DMS 273 (cell line): ENCODE measurements at regions not wholly inside any gene's neighbourhood (a gene's known extent, or its start where the extent isn't known, plus 50 kb on each side); places are given as distances from the start of the nearest gene placed in this dataset.
A peak's percentile ranks its signal among the peaks of the same experiment; 100 is the strongest.

Source experiments
- DNase-seq: peaks from one replicate; lab custom pipeline; 2025; ENCODE audit not compliant: unreplicated experiment; lab: John Stamatoyannopoulos, UW

DNA sequence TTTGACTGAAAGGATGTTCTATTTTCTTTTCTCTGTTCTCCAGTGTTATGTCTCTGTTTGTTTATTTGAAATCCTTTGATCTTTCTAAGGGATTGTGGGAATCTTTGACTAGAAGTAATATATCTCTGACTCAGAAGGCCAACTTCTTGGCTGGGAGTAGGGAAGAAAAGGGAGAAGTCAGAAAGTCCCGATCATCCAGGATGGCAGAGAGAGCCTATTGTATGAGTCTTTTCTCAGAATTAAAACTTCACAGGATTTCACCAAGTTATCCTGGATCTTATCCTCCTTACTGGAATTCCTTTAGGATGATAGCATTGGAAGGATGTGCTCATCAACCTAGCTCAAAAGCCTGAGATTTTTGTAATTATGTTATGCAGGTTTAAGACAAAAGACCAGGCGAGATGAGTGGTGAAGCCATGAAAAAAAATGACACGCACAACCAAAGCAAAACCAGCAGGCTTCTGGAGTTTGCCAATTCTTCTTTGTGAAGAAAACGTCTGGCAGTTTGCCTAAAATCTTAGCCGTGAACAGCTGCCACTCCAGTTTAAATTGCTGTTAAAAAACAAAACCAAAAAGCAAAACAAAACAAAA is 383.6 kb upstream of the SMIM21 start:
- peak; percentile 70 for DNase-seq

DNA sequence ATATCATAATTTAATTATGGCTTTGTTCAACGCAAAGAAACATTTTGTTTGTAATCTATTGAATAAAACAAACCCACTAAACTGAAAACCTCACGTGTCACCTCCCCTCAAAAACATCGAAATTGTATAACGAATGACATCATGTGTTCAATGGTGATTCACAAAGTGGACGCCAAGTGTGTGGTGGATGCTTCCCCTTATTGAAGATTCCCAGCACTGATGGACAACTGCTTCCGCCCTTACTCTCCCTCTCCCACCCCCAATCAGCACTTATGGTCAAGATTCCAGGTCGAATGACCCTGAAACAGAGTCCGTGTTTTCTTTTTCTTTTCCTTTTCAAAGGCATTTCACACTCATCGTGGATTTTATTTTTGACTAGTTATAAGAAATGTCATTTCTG is 383.0 kb upstream of the SMIM21 start:
- DNase-seq = no peak

DNA sequence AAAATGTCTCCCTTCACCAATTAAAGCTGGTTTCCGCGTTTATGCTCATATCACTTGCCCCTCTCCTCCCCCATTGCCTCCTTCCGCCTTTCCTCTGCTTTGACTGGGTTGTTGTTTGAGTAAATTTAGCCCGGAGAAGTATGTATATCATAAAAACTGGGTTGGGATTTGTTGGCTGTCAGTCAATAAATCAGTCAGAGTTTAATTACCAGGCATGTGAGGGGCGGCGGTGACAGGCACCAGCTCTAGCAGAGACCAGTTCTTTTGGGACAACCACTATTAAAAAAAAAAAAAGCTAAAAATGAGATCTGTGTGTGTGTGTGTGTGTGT is 382.4 kb upstream of the SMIM21 start:
- DNase-seq = no peak

DNA sequence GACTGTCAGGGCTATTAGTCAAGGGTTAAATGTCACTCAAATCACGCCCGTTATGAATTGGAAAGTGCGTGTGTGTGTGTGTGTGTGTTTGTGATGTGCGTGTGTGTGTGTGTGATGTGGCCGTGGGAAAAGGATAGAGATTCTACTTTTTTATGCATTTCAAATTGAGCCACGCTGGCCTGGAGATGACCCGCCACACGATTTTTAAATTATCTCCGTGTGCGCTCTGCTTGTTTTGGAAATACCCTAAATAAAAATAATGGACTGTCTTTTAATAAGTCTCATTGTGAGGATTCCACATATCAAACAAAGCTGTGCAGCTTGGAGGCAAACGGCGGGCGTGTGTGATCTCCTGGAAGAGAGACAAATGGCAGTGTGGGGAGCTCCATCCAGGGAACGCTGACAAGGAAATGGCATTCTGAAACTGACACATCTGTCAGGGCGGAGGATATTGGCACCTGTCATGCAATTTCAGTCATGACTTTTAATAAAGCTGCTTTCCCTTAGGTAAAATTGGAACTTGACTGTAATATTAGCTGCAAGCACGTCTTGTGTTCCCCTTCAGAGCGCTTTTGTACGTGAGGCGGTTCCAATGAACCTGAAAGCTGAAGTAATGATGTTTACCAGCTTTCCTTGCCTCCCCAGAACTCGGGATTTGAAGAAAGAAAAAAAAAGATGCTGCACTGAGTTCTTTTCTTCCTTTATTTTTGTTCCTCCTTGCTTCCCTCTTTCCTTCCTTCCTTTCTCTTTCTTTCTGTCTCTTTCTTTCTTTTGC is 381.8 kb upstream of the SMIM21 start:
- peak; percentile 22 for DNase-seq

DNA sequence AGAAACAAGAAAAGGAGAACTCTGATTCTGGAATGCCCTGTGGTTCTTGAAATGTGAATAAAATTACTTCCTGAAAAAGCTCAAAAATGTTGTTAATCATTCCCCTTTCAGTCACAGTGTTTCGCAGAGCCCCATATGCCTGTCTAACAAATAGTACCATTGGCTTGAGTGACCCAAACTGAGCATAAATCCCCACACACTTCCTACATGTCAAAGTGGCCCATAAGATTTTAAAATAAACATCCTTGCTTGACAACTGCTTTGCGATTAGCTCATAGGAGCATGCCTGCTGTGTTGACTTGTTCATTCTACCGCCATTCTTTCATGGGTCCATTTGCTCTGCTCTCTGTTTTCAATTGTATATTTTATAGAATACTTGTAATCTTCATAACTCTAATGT is 377.8 kb upstream of the SMIM21 start:
- DNase-seq = no peak

DNA sequence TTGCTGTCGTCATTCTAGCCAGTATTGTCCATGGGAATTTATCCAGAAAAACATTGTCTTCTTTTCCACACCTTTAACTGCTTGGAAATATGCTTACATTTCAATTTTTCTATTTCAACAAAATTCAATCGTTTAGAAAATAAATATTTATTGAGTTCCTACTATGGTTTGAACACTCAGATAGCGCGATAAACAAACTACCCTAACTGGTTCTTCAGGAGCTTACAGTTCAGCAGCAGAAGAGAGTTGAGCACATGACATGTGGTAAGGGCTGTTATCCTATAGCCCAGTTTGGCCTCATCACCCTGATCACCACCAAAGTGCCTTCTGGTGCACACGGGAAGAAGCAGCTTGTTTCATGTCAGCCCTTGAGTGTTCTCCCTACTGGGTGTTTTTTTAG is 375.2 kb upstream of the SMIM21 start:
- DNase-seq = no peak

DNA sequence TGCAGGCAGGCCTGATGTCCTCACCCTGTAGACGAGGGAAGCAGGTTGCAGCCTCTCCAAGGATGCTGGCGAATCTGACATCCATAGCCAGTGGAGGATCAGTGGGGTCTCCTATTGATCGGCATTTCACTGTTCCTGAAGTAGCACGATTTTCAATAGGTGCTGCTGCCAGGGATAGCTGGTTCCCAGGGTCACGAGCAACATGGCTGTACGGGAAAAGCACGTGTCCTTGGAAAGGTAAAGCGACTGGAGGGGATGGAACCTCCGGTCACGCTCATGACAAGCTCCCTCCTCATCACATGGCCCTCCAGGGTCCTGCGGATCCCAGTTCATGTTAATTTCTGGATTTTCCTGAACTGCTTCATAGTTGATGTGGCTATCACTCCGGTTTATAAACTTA is 373.7 kb upstream of the SMIM21 start:
- DNase-seq = no peak

DNA sequence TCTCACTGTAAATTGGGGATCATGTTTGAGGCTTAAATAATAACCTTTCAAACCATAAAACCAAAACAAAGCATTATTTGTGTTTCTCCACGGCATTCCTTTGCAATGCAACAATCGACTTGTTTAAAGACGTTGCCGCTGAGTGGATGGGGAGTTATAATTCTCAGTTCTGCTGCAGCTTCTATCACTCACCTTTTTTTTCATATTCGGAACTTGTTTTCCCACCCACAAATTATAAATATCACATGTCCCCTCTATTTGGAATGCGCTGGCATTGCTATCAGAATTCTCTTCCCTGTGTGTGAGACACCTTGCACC is 372.8 kb upstream of the SMIM21 start:
- DNase-seq = no peak

DNA sequence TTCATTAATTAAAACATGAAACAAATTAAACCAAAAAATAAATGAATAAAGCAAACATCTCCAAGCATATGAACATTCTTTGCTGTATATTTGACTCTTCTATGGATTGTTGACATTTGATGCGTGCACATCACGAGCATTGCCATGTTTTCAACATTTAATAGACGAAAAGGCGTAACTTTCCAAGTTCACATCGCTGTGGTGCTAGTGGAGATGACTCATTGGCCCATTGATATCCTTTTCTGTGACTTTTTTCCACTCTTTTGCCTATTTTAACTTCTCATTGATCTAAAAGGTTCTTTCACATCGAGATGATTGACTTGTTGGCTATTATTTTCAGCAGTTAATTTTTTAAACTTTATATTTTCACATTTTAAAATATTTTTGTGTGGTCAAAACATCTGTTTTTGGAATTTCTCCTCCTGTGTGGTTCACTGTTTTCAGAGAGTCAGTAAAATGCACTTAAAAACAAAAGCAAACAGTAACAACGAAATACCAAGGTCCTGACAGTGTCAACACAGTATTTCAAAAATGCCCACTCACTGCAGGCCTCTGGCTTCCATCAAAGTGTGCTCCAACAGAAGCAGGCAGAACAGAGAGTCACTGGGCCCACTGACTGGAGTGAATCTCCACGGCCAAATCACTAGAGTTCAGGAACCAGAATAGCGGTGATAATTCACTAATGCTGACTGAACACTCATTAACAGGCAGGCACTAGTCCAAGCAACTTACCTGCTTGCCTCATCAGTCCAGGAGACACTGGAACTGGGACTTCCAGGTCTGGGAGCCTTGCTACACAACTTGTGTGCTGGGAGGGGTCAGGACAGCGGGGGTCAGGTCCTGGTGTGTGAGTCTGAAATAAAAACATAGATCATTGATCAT is 372.2 kb upstream of the SMIM21 start:
- no peak for DNase-seq

DNA sequence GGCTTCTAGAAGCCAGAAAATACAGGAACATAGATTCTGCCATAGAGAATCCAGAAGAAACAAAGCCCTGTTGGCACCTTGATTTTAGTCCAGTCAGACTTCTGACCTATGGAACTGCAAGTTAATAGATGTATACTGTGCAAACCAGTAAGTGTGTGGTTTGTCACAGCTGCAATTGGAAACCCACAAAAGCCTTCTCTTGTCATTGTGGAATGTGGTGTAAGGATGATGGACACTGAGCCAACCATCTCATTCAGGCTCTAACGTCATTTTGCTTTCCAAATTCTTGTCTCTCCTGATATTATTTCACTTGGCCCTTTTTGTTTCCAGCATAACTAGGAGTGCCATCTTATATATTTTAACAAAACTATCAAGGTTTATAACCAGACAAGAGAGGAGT is 369.5 kb upstream of the SMIM21 start:
- DNase-seq = no peak

DNA sequence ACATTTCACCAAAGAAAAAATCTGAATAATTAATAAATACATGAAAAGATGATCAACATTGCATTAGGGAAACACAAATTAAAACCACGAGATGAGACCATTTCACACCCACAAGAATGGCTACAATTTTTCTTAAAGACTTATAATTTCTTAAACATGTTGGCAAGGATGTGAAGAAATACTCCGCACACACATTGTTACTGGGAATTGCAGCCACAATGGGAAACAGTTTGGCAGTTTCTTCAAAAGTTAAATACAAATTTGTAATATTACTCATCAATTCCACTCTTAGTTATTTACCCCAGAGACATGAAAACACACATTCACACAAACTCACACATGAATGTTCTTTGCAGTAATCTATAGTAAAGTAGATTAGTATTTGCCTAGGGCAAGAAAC is 363.3 kb upstream of the SMIM21 start:
- no peak for DNase-seq

DNA sequence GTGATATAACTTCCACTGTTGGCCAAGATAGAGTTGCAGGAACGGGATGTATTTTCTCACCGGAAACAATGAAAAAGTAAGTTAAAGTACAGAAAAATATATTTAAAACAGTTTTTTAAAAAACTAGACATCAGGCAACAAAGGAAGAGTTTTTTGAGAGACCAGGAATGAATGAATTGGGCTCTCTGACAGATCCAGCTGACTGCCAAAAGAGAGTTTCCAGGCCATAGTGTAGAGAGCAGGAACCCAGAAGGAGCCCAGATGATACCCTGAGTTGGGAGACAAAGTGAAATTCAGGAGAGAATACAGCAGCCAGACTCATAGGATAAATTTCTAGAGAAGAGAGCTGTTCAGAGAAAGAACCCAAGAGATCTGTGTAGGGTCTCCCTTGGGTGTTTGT is 362.6 kb upstream of the SMIM21 start:
- no peak for DNase-seq

DNA sequence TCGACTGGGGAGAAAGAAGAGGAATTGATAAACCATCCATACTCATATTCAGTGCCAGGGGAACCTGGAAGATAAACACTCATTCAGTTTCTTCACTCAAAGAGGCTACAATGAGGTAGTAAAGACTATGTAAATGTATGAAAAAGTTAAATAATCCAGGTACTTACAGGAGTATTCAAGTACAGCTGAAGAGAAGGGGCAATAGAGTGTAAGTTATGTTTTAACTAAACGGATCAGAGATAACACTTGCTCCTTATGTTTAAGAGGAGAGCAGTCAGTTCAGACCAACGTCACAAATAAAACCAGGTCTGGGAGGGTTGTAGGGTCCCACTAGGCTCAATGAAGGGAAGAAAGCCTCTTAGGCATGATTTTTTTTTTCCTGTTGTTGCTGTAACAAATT is 358.3 kb upstream of the SMIM21 start:
- no peak for DNase-seq

DNA sequence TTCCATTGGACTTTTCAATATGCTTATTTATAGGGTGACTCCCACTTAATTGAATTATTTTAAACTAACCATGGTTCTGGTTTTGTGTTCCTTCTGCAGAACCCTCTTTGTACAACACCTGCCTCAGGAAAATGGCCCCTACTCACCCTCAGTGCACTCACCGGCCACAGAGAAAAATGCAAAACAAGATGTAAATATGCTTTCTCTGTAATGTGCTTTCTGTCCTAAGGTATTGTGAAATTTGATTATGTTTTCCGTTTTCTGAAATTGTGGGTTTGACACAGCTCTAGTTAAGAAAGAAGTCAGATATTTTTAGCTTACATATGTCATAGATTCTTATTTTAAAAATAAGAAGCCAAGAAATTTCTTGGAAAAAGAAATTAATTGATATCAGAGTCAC is 357.7 kb upstream of the SMIM21 start:
- no peak for DNase-seq

DNA sequence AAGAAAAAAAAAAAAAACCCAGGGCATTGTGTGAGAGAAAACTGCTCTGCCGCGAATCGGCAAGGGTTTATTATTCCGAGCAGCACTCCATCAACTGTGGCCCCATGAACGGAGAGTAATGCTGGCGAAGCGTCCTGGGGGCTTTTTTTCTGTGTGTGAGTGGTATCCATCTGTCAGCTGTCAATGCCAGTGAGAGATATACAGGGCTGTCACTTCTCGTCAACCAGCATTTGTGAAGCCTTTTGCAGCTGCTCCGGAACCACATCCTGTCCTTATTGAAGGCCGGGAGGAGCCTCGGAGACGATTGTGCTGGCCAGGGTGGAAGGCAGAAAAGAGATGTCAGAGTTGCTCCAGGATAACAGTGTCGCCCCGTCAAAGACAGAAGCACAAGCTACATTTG is 356.9 kb upstream of the SMIM21 start:
- DNase-seq = no peak

DNA sequence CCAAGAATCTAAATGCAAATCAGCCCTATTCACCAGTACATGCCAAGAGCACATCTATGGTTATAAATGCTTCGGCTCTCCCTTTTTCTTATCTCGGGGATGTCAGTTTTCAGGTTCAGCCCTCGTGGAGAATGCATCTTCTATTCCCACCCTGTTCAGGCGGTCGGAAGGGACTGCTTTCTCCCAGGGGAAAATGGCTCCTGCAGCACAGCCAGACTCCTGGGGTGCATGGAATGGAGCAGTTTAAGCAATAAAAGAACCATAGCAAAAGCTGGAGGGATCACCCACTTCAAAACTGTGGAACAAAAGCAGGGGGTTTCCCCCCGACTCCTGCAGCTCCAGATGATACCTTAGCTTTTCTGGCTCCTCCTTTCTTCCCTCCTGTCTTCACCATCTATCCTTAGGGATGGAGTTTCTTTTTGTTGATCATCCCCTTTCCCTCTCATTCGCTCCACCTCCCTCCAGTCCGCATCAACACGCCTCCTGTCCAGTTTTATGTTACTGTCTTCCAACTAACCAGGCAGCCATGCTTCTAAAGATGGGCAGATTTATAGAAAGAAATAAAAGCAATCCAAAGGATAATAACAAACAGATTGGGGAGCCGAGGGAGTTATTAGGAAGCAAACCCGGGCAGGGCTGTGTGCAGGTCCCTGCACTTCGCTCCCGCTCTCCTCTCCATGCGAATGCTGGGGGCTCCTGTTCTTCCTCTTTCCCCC is 356.2 kb upstream of the SMIM21 start:
- no peak for DNase-seq

DNA sequence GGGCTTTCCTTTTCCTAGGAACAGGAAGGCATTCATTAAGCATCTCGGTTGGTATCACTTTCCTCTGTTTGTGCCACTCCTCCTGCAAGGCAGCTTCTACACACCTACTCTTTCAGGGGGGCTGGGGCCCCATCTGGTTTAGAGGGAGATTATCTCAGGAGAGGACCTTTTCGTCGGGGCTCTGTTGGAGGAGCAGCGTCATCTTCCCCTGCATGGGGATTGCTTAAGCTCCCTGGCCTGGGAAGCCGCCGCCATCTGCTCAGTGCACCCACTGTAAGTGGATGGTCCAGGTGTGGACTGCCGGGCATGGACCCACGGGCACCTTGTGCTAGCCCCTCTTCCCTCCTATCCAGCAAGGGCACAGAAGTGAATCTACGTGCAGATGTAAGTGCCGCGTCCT is 355.3 kb upstream of the SMIM21 start:
- no peak for DNase-seq

DNA sequence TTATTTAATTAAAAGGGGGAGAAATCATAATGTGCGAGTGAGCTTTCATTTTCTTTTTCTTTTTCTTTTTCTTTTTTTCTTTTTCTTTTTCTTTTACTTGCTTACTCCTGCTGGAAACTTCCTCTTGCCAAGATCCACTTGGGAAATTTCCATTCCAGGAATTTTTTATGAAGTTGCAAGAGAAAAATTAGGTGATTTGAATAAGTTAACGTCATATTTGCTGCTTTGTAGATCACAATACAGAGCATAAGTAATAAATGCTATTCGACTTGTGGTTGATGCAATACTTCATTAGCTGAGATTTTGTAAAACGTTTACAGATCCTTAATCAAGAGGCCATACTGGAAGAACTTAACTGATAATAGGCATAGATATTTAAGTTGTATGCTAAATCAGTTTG is 354.7 kb upstream of the SMIM21 start:
- DNase-seq = no peak

DNA sequence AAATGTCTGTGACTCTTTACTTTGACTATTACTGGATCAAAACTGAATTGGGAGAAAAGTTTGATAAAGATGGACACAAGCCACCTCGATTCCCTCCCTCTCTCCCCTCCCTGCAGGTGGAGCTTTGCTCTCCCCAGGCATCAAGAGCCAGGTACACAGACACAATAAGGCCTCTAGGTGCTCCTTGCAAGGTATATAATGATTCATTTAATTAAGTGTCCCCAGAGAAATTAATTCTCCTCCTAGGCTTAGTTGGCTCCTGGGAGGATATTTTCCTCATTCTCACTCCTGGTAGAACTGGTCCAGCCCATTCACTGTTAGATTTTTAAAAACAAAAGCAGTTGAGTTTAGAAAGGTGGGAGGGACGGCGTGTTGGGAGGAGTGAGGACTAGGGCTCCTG is 352.4 kb upstream of the SMIM21 start:
- DNase-seq = no peak

DNA sequence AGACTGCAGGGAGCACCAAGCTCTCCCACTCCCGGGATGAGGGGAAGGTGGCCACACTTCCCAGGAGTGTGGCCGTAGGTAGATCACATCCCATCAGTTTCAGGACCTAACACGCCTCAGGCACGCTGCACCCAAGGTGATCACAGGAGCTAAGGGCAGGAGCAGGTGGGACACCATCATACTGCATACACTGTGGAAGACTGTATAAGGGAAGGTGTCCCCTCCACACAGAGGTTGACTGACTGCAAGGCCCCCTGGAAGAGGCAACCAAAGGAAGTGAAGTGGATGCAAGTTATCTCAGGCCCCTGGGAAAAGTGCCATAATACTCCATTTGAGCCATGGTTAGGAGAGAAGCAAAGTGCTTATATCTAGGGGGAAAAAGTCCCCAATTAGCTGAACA is 351.9 kb upstream of the SMIM21 start:
- no peak for DNase-seq

DNA sequence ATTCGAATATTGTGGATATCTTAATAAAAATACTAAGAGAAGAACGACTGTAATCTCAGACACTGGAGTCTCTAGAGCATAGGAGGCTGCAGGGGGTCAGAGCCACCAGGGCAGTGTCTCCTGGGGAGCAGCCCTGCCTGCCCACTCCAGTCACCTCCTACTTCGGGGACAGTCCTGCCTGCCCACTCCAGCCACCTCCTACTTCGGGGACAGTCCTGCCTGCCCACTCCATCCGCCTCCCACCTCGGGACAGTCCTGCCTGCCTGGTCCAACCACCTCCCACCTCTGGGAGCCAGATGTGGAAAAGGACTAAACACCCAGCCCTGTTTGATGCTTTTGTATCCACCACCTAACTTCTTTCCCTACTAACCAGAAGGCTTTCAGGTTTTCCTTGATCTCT is 350.1 kb upstream of the SMIM21 start:
- no peak for DNase-seq

DNA sequence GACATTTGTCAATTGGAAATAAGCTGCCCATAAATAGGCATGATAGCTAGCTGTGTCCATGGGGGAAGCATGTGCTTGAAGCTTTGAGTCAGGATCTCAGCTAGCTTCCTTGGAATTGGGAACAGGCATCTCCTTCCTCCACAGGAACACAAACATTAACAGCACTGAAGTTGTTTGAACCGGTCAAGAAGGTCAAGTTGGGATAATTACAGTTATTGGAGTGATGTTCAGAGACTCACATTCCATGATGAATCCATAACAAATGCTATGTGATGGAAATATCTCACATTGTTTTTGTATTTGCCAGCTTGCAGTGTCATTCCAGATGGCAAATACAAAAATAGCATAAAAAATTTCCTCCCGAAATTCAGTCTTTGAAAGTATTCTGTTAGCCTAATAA is 347.6 kb upstream of the SMIM21 start:
- no peak for DNase-seq
